SK-N-SH (cell line): ENCODE measurements at regions not wholly inside any gene's neighbourhood (a gene's known extent, or its start where the extent isn't known, plus 50 kb on each side); places are given as distances from the start of the nearest gene placed in this dataset.

Source experiments
- CTCF ChIA-PET: fragments of 300-600, 350-600 bp; formaldehyde crosslinking; extraction: SDS; loops from one replicate; lab custom pipeline; 2021; lab: Yijun Ruan, JAX
- POLR2A ChIA-PET: fragments of 350-600 bp; sonication (Branson Sonifier 250); formaldehyde crosslinking; extraction: SDS; loops from one replicate; lab custom pipeline; 2020; ENCODE audit warnings: antibody characterized with exemption, inconsistent platforms; lab: Yijun Ruan, JAX
- DNase-seq: peaks from one replicate; pipeline ENCODE4 v3.0.0; 2012
- H2AFZ ChIP-seq: fragments of 200-600 bp; sonication (generic); 2 replicates; pipeline ENCODE4 v1.8.1; 2016; ENCODE audit warnings: antibody characterized with exemption, mild to moderate bottlenecking, low read depth
- H3F3A ChIP-seq: fragments of 200-600 bp; sonication (generic); replicated peaks from 2 replicates; pipeline ENCODE3; 2016; ENCODE audit warnings: antibody characterized with exemption, mild to moderate bottlenecking; ENCODE audit not compliant: insufficient read depth
- H3K27ac ChIP-seq, 2 experiments: fragments of 200-500 bp in 1 of 2; fragments of 200-600 bp in 1 of 2; sonication (Bioruptor generic) in 1 of 2; sonication (generic), shearing (Covaris generic) in 1 of 2; 2 replicates each; pipeline versions ENCODE4 v1.5.1 to v1.6.1; 2014 to 2016; ENCODE audit warnings: low read depth in 2 of 2, inconsistent platforms in 1 of 2, low read length in 1 of 2, mild to moderate bottlenecking in 1 of 2, mixed read lengths in 1 of 2
- H3K27me3 ChIP-seq: fragments of 200-600 bp; sonication (generic), shearing (Covaris generic); 2 replicates; pipeline ENCODE4 v1.6.1; 2016; ENCODE audit warnings: mixed run types; ENCODE audit not compliant: insufficient read depth
- H3K36me3 ChIP-seq, 2 experiments: fragments of 200-500 bp in 1 of 2; fragments of 200-600 bp in 1 of 2; sonication (Bioruptor generic) in 1 of 2; sonication (generic) in 1 of 2; replicated peaks in 1 of 2; 2 replicates each; pipeline versions ENCODE3 to v1.5.1; 2014 to 2016; ENCODE audit warnings: low read length in 1 of 2, mild to moderate bottlenecking in 1 of 2; ENCODE audit not compliant: insufficient read depth in 2 of 2, control insufficient read depth in 1 of 2
- H3K4me1 ChIP-seq, 2 experiments: fragments of 200-500 bp in 1 of 2; fragments of 200-600 bp in 1 of 2; sonication (Bioruptor generic) in 1 of 2; sonication (generic), shearing (Covaris generic) in 1 of 2; 2 replicates each; pipeline versions ENCODE4 v1.5.1 to v1.6.1; 2014 to 2016; ENCODE audit warnings: low read depth in 1 of 2, low read length in 1 of 2, mixed run types in 1 of 2; ENCODE audit not compliant: insufficient read depth in 2 of 2, control insufficient read depth in 1 of 2
- H3K4me2 ChIP-seq: fragments of 200-600 bp; sonication (generic), shearing (Covaris generic); 2 replicates; pipeline ENCODE4 v1.6.1; 2017; ENCODE audit warnings: mixed run types
- H3K4me3 ChIP-seq, 2 experiments: fragments of 200-500 bp in 1 of 2; fragments of 200-600 bp in 1 of 2; sonication (Bioruptor generic) in 1 of 2; sonication (generic), shearing (Covaris generic) in 1 of 2; 2 replicates each; pipeline versions ENCODE4 v1.5.1 to v1.8.1; 2014 to 2016; ENCODE audit warnings: low read depth in 2 of 2, inconsistent platforms in 1 of 2, low read length in 1 of 2, mild to moderate bottlenecking in 1 of 2, mixed read lengths in 1 of 2, moderate library complexity in 1 of 2
- H3K79me2 ChIP-seq: fragments of 200-600 bp; sonication (generic); 2 replicates; pipeline ENCODE4 v1.8.1; 2017; ENCODE audit warnings: mild to moderate bottlenecking; ENCODE audit not compliant: insufficient read depth
- H3K9ac ChIP-seq: fragments of 200-600 bp; sonication (generic); 2 replicates; pipeline ENCODE4 v1.6.1; 2017; ENCODE audit warnings: mixed run types
- H3K9me2 ChIP-seq: fragments of 200-600 bp; sonication (generic); 2 replicates; pipeline ENCODE4 v1.6.1; 2017; ENCODE audit warnings: mixed run types
- H3K9me3 ChIP-seq: fragments of 200-600 bp; sonication (generic); 2 replicates; pipeline ENCODE4 v1.6.1; 2017; ENCODE audit warnings: mixed run types, mild to moderate bottlenecking, moderate library complexity
- H4K20me1 ChIP-seq: fragments of 200-600 bp; sonication (generic); 2 replicates; pipeline ENCODE4 v1.6.1; 2017; ENCODE audit warnings: mild to moderate bottlenecking, mixed run types; ENCODE audit not compliant: insufficient read depth
- CHD2 ChIP-seq: fragments of 150-350 bp; IDR thresholded peaks from 2 replicates; pipeline ENCODE4 v1.6.1; 2018; ENCODE audit warnings: low read length; ENCODE audit not compliant: partially characterized antibody
- ELF1 ChIP-seq: IDR thresholded peaks from 2 replicates; pipeline ENCODE4 v1.4.0; 2012
- EZH2phosphoT487 ChIP-seq: fragments of 200-600 bp; sonication (generic); IDR thresholded peaks from 2 replicates; pipeline ENCODE4 v1.6.1; 2017; ENCODE audit warnings: low read depth, mixed run types, mild to moderate bottlenecking, antibody characterized with exemption, moderate library complexity, borderline replicate concordance
- FOSL2 ChIP-seq: IDR thresholded peaks from 2 replicates; pipeline ENCODE4 v1.4.0; 2012; ENCODE audit warnings: low read depth, mild to moderate bottlenecking, moderate library complexity, borderline replicate concordance
- FOXJ3 ChIP-seq: sonication (generic); formaldehyde crosslinking; IDR thresholded peaks from 2 replicates; pipeline ENCODE4 v1.5.1; 2020; ENCODE audit warnings: mild to moderate bottlenecking, missing genetic modification reagents
- FOXM1 ChIP-seq: IDR thresholded peaks from 2 replicates; pipeline ENCODE4 v1.4.0; 2012; ENCODE audit warnings: low read depth, mild to moderate bottlenecking
- GABPA ChIP-seq: IDR thresholded peaks from 2 replicates; pipeline ENCODE4 v1.4.0; 2012; ENCODE audit warnings: low read depth, mild to moderate bottlenecking
- IRF3 ChIP-seq: fragments of 150-350 bp; IDR thresholded peaks from 2 replicates; pipeline ENCODE4 v1.6.1; 2016; ENCODE audit warnings: mild to moderate bottlenecking, low read depth, low read length
- NFIC ChIP-seq: IDR thresholded peaks from 2 replicates; pipeline ENCODE4 v1.4.0; 2012; ENCODE audit warnings: borderline replicate concordance
- NRF1 ChIP-seq: IDR thresholded peaks from 2 replicates; pipeline ENCODE4 v1.6.1; 2012; ENCODE audit warnings: low read depth, mild to moderate bottlenecking, low read length
- RXRA ChIP-seq: IDR thresholded peaks from 2 replicates; pipeline ENCODE4 v1.4.0; 2012; ENCODE audit warnings: low read depth, mild to moderate bottlenecking, borderline replicate concordance
- SIN3A ChIP-seq: IDR thresholded peaks from 2 replicates; pipeline ENCODE4 v1.6.1; 2012; ENCODE audit warnings: low read depth, mild to moderate bottlenecking, low read length, moderate library complexity, borderline replicate concordance
- SMC3 ChIP-seq: IDR thresholded peaks from 2 replicates; pipeline ENCODE4 v1.6.1; 2012; ENCODE audit warnings: low read depth, low read length, improper control_type of control experiment
- TAF1 ChIP-seq: IDR thresholded peaks from 2 replicates; pipeline ENCODE4 v1.6.1; 2012; ENCODE audit warnings: low read depth, mild to moderate bottlenecking, low read length, moderate library complexity, borderline replicate concordance
- TEAD4 ChIP-seq: IDR thresholded peaks from 2 replicates; pipeline ENCODE4 v1.4.0; 2012; ENCODE audit warnings: mild to moderate bottlenecking, borderline replicate concordance; ENCODE audit not compliant: insufficient read depth
- WGBS: methylation state at CpG from one replicate; pipeline ENCODE4 v1.1.6; 2017; ENCODE audit warnings: low lambda C conversion rate; 5-methylcytosine and 5-hydroxymethylcytosine counted together
- TF ChIP-seq, protein P1 (sequence below): fragments of 150-350 bp; IDR thresholded peaks from 2 replicates; pipeline ENCODE4 v1.6.1; 2017; ENCODE audit warnings: antibody characterized with exemption, low read length, low read depth, borderline replicate concordance
- TF ChIP-seq, protein P2 (sequence below): fragments of 200-600 bp; sonication (generic); IDR thresholded peaks from 2 replicates; pipeline ENCODE4 v1.6.1; 2017; ENCODE audit warnings: antibody characterized with exemption, mild to moderate bottlenecking, moderate library complexity
- TF ChIP-seq, protein P3 (sequence below): IDR thresholded peaks from 2 replicates; pipeline ENCODE4; 2012
- TF ChIP-seq, protein P4 (sequence below): IDR thresholded peaks from 2 replicates; pipeline ENCODE4 v1.4.0; 2012; ENCODE audit warnings: low read depth, borderline replicate concordance

- TF ChIP-seq, protein P1, sequence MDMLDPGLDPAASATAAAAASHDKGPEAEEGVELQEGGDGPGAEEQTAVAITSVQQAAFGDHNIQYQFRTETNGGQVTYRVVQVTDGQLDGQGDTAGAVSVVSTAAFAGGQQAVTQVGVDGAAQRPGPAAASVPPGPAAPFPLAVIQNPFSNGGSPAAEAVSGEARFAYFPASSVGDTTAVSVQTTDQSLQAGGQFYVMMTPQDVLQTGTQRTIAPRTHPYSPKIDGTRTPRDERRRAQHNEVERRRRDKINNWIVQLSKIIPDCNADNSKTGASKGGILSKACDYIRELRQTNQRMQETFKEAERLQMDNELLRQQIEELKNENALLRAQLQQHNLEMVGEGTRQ: no peak
- TF ChIP-seq FOXM1 (no peak), ELF1 (no peak), GABPA (no peak), TEAD4 (0 out of 2 replicates have a peak, but pooled peaks have one; percentile 53), IRF3 (no peak), EZH2phosphoT487 (no peak), SIN3A (peak; percentile 50; the same call in 1 of the 2 replicates)
Measured at GRCh38 chr1:170321113-170321512, 175.4 kb downstream of the NTMT2 start (continued).

DNA sequence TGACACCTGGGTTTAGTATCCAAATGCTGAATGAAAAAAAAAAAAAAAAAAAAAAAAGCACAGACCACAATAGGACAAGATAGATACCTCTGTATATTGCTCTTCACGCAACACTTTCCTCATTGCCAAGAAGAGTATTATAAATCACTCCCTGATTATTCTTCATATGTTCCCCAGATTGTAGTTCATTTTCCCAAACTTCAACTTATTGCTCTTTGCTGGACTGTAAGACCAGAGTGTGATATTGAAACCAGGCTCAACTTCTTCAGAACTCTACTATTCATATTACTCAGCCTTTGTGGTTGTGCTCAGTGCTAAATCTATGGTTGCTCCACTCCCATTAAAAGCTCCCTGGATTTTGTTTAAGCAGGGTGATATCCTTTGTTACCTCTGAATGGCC lies 180.4 kb downstream of the NTMT2 start:
- H3K4me2 ChIP-seq: no peak overlapping the region
- H3K36me3 ChIP-seq: no peaks in the 10 kb centered on the region
- no peaks in the 10 kb centered on the region for H3F3A ChIP-seq
- no peak overlapping the region for H3K27ac ChIP-seq
- no peaks in the 10 kb centered on the region for H3K27me3 ChIP-seq
- H3K79me2 ChIP-seq: no peaks in the 10 kb centered on the region
- POLR2A ChIA-PET: no interaction called here
- H3K4me1 ChIP-seq: no peaks in the 10 kb centered on the region; a peak in 1 of 4 replicates
- no peak overlapping the region for H2AFZ ChIP-seq
- no peaks in the 10 kb centered on the region for H3K9me2 ChIP-seq
- H3K9me3 ChIP-seq: no peaks in the 10 kb centered on the region; the same call in 1 of the 2 replicates
- no peaks in the 10 kb centered on the region for H4K20me1 ChIP-seq
- no peak for DNase-seq
- 64% methylated on average over 1 of the region's 1 CpG for WGBS
- CTCF ChIA-PET: no interaction called here
- H3K4me3 ChIP-seq: no peak overlapping the region
- TF ChIP-seq NRF1 (no peak), TAF1 (no peak), CHD2 (no peak), TEAD4 (no peak), IRF3 (no peak), FOXJ3 (CRISPR knock-in tag) (no peak), FOXM1 (no peak), FOSL2 (no peak), RXRA (no peak), SMC3 (no peak), NFIC (no peak)
- TF ChIP-seq, protein P2, sequence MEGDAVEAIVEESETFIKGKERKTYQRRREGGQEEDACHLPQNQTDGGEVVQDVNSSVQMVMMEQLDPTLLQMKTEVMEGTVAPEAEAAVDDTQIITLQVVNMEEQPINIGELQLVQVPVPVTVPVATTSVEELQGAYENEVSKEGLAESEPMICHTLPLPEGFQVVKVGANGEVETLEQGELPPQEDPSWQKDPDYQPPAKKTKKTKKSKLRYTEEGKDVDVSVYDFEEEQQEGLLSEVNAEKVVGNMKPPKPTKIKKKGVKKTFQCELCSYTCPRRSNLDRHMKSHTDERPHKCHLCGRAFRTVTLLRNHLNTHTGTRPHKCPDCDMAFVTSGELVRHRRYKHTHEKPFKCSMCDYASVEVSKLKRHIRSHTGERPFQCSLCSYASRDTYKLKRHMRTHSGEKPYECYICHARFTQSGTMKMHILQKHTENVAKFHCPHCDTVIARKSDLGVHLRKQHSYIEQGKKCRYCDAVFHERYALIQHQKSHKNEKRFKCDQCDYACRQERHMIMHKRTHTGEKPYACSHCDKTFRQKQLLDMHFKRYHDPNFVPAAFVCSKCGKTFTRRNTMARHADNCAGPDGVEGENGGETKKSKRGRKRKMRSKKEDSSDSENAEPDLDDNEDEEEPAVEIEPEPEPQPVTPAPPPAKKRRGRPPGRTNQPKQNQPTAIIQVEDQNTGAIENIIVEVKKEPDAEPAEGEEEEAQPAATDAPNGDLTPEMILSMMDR: no peak
- TF ChIP-seq, protein P3, sequence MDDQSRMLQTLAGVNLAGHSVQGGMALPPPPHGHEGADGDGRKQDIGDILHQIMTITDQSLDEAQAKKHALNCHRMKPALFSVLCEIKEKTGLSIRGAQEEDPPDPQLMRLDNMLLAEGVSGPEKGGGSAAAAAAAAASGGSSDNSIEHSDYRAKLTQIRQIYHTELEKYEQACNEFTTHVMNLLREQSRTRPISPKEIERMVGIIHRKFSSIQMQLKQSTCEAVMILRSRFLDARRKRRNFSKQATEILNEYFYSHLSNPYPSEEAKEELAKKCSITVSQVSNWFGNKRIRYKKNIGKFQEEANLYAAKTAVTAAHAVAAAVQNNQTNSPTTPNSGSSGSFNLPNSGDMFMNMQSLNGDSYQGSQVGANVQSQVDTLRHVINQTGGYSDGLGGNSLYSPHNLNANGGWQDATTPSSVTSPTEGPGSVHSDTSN: no peak
- TF ChIP-seq, protein P4, sequence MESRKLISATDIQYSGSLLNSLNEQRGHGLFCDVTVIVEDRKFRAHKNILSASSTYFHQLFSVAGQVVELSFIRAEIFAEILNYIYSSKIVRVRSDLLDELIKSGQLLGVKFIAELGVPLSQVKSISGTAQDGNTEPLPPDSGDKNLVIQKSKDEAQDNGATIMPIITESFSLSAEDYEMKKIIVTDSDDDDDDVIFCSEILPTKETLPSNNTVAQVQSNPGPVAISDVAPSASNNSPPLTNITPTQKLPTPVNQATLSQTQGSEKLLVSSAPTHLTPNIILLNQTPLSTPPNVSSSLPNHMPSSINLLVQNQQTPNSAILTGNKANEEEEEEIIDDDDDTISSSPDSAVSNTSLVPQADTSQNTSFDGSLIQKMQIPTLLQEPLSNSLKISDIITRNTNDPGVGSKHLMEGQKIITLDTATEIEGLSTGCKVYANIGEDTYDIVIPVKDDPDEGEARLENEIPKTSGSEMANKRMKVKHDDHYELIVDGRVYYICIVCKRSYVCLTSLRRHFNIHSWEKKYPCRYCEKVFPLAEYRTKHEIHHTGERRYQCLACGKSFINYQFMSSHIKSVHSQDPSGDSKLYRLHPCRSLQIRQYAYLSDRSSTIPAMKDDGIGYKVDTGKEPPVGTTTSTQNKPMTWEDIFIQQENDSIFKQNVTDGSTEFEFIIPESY: no peak
- H3K9ac ChIP-seq: no peak overlapping the region
